GM18868 (cell line): ENCODE measurements at regions not wholly inside any gene's neighbourhood (a gene's known extent, or its start where the extent isn't known, plus 50 kb on each side); places are given as distances from the start of the nearest gene placed in this dataset.
"Not testable (repeated sequence)": the region's sequence is repeated elsewhere in the genome, so short reads cannot be mapped to it uniquely, and the experiment has no call there.

Experiments used
- ATAC-seq: cut with Tn5 transposase; IDR thresholded peaks from one replicate; pipeline ENCODE4 v1.9.1; 2021; ENCODE audit warnings: mild to moderate bottlenecking, moderate library complexity; ENCODE audit not compliant: unreplicated experiment

DNA sequence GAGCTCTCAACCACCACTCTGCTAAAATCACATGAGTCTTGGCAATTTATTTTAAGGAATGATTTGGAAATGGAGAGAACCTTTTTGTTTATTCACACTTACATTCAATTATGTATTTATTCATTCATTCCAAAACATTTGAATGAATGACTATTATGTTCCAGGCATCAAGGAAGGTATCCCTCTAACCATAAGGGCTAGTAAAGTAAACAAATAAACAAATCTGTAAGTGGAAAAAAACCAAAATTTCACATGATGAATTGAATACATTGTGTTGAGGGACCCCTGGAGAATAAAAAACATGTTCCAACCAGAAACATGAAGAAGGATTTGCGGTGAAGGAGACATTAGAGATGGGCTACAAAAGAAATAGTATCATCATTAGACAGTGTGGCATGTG lies 677.8 kb downstream of the TOX3 start:
- no peak for ATAC-seq

DNA sequence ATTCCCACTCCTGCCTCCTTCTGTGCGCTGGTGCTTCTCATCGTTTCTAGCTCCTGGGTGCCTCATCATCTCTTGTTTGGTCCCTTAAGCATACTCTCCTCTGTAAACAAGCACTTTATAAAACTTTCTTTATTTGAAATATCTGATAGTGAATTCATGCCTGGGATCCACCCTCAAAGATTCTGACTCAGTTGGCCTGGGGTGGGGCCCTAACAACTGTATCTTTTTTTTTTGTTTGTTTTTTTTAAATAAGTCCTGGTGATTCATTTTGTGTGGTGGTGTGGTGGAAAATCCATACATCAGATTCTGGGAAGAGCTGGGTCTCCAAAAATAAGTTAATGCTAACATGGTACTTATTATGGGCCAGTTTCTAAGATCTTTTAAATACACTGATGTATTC lies 678.3 kb downstream of the TOX3 start:
- ATAC-seq = no peak

DNA sequence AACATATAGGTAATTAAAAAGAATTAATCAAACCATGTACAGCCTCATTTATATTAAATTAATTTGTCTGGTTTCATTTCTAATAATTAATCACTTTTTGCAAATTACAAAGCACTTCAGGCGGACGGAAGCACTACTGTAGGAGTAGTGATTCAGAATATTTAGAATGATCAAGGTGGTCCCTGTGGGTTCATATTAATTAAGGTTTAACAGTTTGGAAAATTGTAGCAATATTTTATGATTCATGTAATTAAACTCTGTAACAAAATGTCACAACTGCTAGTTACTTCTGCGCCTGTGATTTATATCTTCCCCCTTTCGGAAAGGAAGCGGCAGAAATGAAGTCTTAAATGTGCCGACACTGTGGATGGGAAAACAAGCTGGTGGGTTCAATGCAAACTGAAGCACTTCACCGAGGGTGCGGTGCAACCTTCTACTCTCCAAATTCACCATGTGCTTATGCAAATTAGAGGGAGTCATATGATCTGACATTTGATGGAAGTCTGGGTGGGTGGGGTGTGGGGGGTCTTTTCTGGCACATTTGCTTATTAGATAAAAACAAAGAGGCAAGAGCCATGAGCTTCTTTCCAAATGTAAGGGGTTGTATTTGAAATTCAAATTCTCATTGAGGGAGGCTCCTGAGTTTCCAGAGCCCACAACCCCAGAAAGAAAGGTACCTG lies 679.4 kb downstream of the TOX3 start:
- ATAC-seq = no peak

DNA sequence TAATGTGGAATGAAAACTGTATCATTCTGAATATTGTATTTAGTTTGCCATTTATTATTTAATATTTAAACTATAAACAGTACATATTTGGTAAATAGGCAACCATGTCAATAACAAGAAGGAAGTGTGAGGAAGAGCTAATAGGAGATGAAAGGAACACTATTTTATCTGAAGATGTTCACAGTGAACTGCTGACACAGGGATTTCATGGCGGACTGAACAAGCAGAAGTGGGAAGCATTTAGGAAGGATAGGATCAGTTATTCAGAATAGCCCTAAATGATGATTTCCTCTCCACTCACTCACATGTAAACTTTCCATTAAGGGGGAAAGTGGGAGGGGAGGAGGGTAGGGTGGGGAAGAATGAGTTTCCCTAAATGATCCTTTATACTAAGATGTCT lies 682.4 kb downstream of the TOX3 start:
- ATAC-seq = no peak

DNA sequence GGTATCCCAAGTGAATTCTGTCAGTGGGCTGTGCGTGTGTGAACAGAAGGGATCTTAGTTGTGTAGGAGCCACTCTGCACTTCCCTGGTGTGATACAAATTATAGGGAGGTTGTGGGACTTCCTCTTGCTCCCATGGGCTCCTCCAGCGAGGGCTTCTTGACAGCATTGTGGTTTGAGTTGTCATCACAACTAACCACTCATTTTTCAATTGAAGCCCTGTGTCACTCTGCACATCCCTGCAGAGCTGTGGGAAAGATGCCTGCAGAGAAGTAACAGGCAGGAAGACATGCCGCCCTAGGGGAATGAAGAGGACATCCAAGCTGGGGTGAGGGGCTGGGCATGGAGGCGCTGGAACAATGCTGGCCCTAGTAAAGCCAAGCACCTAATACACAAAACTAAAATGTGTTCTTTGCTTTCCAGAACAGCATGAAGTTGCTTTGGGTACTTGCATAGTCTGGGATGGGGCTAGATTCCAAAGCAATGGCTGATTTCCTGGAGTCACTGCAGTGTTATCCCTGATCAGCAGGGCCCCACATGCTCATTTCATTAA lies 692.5 kb downstream of the TOX3 start:
- ATAC-seq = no peak

DNA sequence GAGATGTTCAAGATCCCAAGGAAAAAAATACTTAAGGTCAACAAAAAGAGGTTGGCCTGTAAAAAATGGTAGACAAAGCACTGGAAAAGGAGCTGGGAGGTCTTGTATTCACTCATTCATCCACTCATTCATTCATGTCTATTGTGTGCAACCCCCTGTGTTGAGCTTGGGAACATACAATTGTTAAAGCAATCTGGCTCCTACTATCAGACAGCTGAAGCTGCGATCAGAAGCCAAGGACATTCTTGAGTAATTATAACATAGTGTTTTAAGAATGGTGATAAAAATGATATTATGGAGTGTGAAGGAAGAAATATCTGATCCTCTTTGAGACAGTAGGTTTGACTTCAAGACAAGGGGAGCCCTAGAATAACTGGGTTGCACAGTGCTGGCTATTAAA lies 693.4 kb downstream of the TOX3 start:
- ATAC-seq = no peak

DNA sequence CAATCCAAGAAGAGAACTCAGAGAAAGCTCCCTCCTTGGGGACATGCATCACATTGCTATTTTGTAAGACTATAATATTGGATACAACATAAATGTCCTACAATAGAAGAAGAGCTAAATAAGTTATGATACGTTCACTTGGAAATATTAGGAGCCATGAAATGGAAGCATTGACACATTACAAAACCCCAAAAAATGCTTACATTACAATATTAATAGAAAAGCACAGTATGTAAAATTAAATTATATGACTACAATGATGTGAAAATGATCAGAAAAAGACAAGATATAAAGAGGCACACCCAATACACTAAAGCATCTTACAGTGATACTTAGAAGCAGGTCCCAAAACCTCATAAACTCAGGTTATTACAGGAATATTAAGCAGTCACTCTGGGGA lies 694.1 kb downstream of the TOX3 start:
- ATAC-seq = no peak

DNA sequence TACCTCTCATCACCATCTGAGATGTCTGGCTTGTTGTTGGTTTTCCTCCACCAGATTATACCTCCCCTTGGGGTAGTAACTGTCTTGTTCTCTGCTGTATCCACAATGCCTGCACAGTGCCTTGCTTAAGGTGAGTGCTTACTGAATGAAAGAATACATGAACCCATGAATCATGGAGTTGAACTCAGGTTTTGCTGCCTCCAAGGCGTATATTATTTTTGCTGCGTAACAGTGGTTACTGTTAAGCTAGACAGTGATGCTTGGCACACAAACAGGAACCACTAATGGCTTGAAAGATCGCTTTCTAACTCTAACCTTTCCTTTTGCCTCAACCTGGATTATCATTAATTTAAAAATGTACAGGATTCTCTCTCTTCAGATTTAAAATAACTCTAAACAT lies 695.8 kb downstream of the TOX3 start:
- no peak for ATAC-seq

DNA sequence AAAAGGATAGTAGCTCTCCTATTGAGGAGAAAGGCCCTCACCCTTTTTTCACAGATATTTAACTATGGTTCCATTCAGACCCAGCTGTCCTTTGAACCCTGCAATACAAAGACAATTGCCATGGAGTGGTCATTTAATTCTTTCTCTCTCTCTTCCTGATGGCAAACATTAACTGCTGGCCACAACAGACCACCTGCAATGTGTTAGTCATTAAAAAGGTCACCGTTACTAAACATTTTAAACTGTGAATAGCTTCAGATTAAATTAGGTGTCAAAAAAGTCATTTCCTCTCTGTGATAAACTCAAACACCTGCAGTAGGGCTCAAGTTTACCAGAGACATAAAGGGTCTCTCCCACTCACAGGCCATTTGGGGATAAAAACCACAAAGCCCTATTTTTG lies 697.2 kb downstream of the TOX3 start:
- ATAC-seq = no peak

DNA sequence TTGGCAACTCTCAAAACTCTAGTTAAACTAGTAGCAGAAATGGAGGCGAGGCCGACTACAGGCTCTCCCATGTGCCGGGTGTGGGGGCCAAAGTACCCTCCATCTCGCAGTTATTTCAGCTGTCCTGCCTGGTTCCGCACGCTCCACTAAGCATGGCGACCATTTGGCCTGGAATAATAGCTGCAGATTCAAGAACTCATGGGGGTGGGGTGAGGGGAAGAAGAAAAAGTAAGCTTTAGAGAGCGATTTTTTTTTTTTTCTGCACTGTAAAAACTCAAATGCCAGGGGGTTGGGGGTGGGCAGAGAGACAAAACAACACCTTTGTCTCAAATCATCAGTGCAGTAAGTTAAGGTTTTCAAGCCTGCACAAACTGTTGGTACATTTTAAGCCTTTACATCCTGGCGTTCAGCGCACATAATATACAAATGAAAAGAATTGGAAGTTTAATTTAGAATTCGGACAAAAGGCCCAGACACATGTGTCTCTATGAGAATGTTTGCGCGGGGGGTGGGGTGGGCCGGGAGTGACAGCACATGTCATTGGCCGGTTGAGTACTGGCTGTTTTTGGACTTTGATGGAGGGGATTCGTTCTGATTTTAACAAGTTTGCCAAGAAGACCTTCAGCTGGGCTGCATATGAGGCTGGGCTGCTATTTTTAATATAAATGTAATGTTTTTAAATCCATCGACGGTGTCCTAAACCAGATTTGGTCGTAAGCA lies 694.7 kb upstream of the SALL1 start:
- ATAC-seq = no peak

DNA sequence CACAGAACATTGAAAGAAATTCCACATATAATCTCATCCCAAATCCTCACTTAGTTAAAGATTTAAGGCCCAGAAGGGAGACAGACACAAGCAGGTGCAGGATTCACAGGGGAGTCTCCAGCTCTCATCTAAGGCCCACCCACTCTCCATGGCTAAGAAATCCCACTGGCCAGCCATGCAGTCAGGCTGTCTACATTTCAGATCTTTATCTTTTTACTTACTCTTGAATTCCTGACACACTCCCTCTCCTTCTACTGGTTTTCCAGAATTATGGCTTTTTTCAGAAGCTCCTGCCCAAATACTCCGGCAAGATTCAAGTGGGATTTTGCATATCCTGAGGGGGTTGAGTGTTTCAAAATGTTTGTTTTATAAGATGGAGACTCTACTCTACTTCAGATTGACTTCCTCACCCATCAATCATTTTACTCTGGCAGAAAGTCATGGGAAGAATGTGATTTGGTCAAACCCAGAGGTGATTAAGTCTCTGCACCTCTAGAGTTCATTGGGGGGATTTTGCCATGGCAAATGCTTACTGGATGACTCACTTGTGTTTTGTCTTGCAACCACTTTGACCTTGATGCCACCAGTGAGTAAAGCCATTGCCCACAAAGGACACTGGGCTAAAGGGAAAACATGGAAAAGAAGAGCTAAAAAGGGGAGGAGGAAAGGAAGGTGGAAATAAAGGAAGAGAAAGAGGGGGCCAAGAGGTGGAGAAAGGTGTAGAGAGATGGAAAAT lies 688.8 kb upstream of the SALL1 start:
- no peak for ATAC-seq

DNA sequence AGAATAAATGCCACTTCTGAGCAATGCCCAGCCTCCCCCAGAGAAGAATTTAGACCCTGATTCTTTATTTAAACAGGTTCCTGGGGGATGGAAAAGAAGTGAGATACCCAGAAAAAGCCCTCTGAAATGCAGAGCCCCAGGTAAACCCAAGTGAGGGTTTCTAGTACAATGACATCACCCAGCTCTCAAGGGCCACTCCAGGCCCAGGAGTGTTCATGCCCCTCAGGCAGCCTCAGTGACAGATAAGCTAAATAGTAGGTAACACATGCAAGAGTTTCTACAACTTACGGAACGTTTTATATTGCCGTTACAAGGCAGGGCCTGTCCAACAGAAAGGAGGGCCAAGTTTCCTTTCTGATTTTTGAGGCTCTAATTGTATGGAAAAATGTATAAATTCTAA lies 683.7 kb upstream of the SALL1 start:
- no peak for ATAC-seq

DNA sequence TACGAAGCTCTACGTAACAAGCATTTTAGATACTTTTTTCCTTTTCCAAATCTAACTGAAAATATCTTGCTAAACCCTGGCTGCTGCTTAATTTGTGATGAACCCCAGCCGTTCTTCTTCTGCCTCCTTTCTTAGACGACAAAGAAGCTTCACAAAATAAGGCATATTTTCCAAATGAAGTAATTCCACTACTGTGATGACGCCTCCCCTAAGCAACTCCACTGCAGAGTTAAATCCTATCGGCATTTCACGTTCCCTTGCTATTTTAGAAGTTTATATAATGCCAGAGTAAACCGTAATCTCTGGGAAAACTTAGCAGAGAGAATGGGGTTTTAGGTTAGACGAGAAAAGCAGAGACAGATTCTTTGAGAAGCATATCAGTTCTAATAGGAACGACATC lies 683.1 kb upstream of the SALL1 start:
- ATAC-seq = no peak

DNA sequence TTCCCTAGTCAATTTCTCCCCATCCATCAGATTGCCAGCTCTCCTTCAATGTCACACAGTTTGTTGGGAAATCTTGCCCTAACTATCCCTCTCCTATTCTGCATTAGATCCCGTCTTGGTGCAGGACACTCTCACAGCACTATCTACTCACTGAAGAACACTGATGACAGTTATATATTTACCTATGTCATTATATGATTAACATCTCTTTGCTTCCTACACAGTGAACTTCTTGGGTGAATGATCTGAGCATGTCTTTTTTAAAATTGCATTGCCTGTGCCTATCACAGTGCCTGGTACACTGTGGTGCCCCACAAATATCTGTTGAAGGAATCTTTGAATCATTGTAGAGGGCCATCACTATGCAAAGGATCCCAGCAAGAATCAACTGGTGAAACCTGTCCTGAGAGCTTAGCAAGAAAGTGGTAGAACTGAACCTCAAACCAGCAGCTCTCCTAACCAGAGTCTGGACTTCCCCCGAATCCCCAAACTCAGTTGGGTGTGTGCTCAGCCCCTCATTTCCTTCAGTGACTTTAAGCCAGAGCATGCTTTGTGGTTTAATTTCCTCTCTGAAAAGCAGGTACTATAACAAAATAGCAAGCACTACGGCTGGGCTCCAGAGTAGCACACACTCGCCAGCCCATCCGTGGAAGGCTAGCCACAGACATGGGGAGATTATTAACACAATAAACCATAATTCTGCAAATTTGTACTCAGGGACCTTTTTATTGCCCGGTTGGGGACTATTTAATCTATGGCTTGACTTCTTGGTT lies 680.7 kb upstream of the SALL1 start:
- ATAC-seq = no peak

DNA sequence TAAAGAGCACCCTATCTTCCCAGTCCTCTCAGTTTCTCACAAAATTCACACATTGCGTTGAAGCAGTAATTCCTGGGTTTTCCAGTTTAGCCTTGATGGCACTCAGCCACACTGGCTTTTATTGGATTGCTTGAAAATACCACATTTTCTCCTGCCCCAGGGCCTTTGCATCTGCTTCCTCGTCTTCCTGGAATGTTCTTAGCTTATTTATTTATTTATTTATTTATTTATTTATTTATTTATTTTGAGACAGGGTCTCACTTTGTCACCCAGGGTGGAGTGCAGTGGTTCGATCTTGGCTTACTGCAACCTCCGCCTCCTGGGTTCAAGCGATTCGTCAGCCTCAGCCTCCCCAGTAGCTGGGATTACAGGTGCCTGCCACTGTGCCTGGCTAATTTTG lies 680.0 kb upstream of the SALL1 start:
- ATAC-seq = not testable (repeated sequence)

DNA sequence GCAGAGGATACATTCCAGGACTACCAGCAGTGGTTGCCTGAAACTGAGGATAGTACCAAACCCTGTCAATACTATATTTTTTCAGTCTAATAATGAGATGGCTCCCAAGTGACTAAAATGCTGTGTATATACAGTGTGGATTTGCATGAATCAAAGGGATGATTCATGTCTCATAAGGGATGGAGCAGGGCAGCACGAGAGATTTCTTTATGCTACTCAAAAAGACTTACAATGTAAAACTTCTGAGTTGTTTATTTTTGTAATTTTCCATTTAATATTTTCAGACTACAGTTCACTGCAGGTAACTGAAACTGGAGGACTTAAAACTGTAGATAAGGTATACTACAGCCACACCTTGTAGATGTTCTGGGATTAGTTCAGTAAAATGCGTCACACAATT lies 674.7 kb upstream of the SALL1 start:
- no peak for ATAC-seq

DNA sequence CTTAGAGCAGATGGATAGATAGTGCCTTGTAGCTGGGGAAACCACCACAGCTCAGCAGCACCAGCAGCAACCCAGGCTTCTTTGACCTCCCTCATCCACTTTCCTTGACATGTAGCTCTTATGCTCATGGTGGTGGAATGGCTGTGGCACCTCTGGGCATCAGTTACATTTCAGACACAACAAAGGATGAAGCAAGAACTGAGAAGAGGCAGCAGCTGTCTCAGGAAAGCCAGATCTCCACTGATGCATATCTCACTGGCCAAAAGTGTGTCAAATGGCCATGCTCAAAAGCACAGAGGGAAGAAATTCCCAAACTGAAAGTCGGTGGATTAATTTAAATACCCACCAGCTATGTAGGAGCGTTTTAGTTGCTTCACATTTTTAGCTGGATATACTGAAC lies 671.4 kb upstream of the SALL1 start:
- no peak for ATAC-seq

DNA sequence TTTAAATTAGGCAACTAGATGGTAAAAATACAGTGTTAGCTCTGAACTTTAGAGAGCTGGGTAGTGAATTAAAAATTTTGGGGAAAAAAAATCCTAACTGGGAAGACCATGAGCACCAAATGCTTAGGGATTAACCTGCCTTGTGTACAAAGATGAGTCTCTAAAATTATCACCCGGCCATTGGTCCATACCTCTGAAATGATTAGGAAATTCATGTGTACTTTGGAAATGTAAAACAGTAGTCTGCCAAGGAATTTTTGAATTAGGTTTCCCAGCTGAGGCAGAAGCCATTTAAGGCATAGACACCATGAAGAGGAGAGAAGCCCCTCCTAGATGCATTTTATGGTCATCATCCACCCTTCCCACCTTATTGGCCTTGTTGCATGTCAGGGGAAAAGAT lies 670.5 kb upstream of the SALL1 start:
- ATAC-seq = no peak

DNA sequence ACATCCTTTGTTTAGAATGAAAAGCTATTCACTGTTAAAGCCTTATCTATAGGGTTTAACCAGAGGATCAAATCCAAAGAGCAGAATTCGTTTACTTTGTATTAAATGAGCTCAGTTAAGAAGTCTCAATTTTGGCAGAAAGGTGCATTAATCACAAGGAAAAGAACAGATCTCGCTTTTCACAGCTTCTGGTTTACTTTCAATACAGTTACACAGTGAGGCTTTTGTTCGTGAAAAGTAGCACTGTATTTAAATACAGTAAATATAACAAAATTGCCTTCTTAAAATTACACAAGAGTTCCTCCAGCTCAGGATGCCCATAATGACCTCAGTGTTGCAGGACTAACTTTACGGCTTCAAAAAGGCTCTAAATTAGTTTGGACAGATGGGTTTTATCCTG lies 669.1 kb upstream of the SALL1 start:
- no peak for ATAC-seq

DNA sequence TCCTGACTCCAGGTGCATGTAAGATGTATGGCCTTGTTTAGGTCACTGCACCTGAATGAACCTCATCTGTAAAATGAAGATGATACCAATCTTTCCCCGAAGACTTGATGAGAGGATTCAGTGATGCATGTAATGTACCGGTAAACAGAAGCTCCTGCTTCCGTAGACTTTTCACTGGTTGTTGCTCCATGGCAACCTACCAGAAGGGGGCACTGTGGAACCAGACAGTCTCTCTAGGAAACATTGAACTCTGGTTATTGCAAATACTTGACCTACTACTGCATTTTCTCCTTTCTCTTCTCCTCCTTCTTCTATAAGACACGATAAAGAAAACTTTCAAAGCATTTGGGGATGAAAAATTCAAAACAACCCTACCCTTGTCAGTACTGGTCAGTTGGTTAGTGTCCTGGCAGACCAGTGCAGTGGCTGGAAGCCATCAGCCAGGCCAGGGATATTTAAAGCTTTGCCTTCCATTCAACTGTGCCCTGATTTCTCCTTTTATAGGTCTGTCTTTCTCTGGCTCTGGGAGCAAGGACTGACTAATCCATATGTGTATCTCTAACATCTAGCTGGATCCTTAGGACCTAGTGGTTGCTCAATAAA lies 667.4 kb upstream of the SALL1 start:
- ATAC-seq = no peak

DNA sequence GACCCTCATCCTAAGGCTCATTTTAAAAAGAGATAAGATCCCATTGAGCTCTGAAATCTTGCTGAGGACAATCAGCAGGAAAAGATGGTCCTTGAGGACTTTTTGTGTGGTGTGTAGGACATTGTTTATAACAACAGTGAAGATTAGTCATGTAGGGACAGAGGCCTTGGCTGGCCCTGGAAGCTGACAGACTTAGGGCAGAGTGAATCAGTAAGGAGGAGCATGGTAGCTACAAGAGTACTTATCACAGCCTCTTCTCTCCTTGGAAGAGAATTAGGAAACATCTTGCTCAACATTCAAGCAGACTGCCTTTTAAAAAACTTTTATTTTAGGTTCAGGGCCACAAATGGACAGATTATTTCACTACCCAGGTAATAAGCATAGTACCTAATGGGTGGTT lies 665.9 kb upstream of the SALL1 start:
- no peak for ATAC-seq
